Esophagus (tissue), 2 donors: ENCODE measurements at regions not wholly inside any gene's neighbourhood (a gene's known extent, or its start where the extent isn't known, plus 50 kb on each side); places are given as distances from the start of the nearest gene placed in this dataset.

Source experiments
- H3K27ac ChIP-seq, 2 donors: one replicate each; pipeline ENCODE4 v1.5.1; 2013; ENCODE audit warnings: low read depth in 2 of 2, mild to moderate bottlenecking in 2 of 2, inconsistent platforms in 1 of 2, low read length in 1 of 2, moderate library complexity in 1 of 2
- H3K27me3 ChIP-seq, 2 donors: one replicate each; pipeline ENCODE4 v1.6.1; 2013; ENCODE audit warnings: low read length in 2 of 2, control low read depth in 1 of 2, mild to moderate bottlenecking in 1 of 2; ENCODE audit not compliant: insufficient read depth in 2 of 2, control insufficient read depth in 1 of 2
- H3K36me3 ChIP-seq, 2 donors: one replicate each; pipeline ENCODE4 v1.6.1; 2013; ENCODE audit warnings: low read length in 1 of 2; ENCODE audit not compliant: control insufficient read depth in 2 of 2, insufficient read depth in 2 of 2
- H3K4me1 ChIP-seq, 2 donors: one replicate each; pipeline ENCODE4 v1.6.1; 2013; ENCODE audit warnings: low read length in 1 of 2; ENCODE audit not compliant: control insufficient read depth in 2 of 2, insufficient read depth in 2 of 2
- H3K4me3 ChIP-seq, 2 donors: one replicate each; pipeline ENCODE4 v1.5.1; 2013; ENCODE audit warnings: low read length in 2 of 2, mild to moderate bottlenecking in 2 of 2, low read depth in 1 of 2, moderate library complexity in 1 of 2
- H3K9me3 ChIP-seq, 2 donors: one replicate each; pipeline ENCODE4 v1.6.1; 2013; ENCODE audit warnings: mild to moderate bottlenecking in 2 of 2, low read depth in 1 of 2, low read length in 1 of 2, moderate library complexity in 1 of 2; ENCODE audit not compliant: control insufficient read depth in 2 of 2, insufficient read depth in 1 of 2
- WGBS, 2 donors: extraction: QIAGEN DNeasy Blood & Tissue Kit; methylation state at CpG; one replicate each; pipeline ENCODE4 v1.1.7; 2013; 5-methylcytosine and 5-hydroxymethylcytosine counted together
- donor health status: healthy with polysubstance abuse.
- donor health status: Bipolar disorder and iron deficiency.

- no peaks in the 10 kb centered on the region for H3K9me3 ChIP-seq
- 20 to 32% methylated on average over 24 of the region's 24 CpGs for WGBS, 2 donors
- no peak overlapping the region for H3K4me3 ChIP-seq
Measured at GRCh38 chr15:99507504-99508310, 58.1 kb upstream of the MEF2A start.

DNA sequence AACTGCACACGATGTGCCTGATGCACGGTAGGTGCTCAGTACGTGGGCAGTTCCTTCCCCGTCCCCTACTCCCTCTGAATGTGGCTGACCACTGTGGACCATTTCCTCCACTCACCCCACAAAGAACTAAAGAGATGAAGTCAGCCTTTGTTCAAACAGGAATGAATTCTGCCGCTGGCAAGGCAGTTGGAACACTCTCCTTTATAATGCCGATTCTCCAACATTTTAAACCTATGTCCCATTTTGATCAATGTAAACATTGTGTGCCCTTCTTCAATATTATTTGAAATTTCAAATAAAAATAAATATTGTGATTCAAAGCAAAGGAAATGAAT is 57.5 kb upstream of the MEF2A start:
- Histone ChIP-seq H3K36me3 (no peaks in the 10 kb centered on the region), H3K9me3 (no peaks in the 10 kb centered on the region), H3K27me3 (no peaks in the 10 kb centered on the region), H3K4me3 (no peak overlapping the region), H3K4me1 (peaks cover 2 to 7% of the 10 kb centered on the region in 2 donors), H3K27ac (peak overlapping the region in 1 of 2 donors; percentile 22)
- WGBS, 2 donors: 24 to 52% methylated on average over 6 of the region's 6 CpGs

More at GRCh38 chr15:99507504-99508310, 58.1 kb upstream of the MEF2A start:
- Histone ChIP-seq H3K27me3 (no peaks in the 10 kb centered on the region), H3K36me3 (no peaks in the 10 kb centered on the region), H3K4me1 (peaks cover 2 to 7% of the 10 kb centered on the region in 2 donors), H3K27ac (peak overlapping the region; percentile 64 to 79)

GRCh38 chr15:99508852-99509251 is 56.9 kb upstream of the MEF2A start:
- no peaks in the 10 kb centered on the region for H3K9me3 ChIP-seq
- H3K4me1 ChIP-seq: peaks cover 2 to 7% of the 10 kb centered on the region in 2 donors
- no peak overlapping the region for H3K27ac ChIP-seq
- no peak overlapping the region for H3K4me3 ChIP-seq
- WGBS, 2 donors: 91 to 92% methylated on average over 3 of the region's 3 CpGs
- no peaks in the 10 kb centered on the region for H3K36me3 ChIP-seq
- no peaks in the 10 kb centered on the region for H3K27me3 ChIP-seq

DNA sequence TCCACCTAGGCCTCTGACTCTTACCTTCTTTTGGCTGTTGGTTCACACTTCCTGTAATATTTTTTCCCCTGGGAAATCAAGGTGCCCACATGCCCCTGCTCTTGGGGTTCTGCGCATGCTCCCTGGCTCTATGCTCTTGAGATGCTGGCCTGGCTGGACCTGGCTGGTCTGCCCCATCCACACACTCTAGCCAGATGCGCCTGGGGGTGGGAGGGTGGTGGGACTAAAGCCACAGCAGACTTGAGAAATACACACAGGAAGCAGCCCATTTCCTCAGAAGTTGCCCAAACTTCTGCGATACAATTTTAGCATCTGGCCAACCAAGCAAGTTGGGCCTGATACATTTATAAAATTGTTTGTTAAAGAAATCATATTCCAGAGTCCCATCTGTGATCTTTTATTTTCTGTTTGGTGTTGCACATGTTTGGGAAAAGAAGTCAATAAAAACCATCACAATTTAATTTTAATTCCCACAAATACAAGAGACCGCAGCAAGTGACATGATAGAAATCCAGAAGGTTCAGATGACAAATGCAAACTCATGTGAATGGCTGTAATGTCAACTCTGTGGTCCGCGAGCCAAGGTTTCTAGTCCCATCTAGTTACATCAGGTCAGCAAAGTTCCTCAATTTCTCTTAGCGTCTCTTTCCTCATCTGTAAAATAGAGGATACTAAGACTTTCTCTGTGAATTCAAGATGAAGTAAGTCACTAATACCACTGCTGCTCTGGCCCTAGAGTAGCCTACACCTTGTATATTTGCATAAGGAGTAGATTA is 55.9 kb upstream of the MEF2A start:
- Histone ChIP-seq H3K36me3 (no peaks in the 10 kb centered on the region), H3K9me3 (no peaks in the 10 kb centered on the region), H3K4me1 (peaks cover 0 to 7% of the 10 kb centered on the region in 2 donors), H3K27me3 (no peaks in the 10 kb centered on the region), H3K27ac (no peak overlapping the region), H3K4me3 (no peak overlapping the region)
- 83 to 85% methylated on average over 7 of the region's 7 CpGs for WGBS, 2 donors

DNA sequence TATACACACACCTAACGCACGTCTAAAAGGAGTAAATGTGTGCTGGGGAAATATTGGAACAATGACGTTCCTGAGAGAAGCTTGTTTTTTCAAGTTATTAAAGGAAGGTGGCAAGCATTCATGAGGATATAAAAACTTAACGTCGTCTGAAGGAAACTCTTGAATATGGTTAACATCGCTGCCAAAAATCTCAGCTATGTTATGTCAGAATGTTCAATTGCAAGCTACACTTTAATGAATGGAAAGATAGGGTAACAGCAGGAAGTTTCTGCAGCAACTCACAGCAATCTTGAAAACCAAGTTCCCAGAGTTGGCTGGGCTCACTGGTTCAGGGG is 54.3 kb upstream of the MEF2A start:
- Histone ChIP-seq H3K4me3 (no peak overlapping the region), H3K27me3 (no peaks in the 10 kb centered on the region), H3K27ac (peak overlapping the region in 1 of 2 donors; percentile 56), H3K9me3 (no peaks in the 10 kb centered on the region), H3K4me1 (peaks cover 0 to 7% of the 10 kb centered on the region in 2 donors), H3K36me3 (no peaks in the 10 kb centered on the region)
- WGBS, 2 donors: 31 to 34% methylated on average over 6 of the region's 6 CpGs

- WGBS, 2 donors: 74 to 76% methylated on average over 14 of the region's 14 CpGs
Measured at GRCh38 chr15:99511866-99512661, 53.7 kb upstream of the MEF2A start.

DNA sequence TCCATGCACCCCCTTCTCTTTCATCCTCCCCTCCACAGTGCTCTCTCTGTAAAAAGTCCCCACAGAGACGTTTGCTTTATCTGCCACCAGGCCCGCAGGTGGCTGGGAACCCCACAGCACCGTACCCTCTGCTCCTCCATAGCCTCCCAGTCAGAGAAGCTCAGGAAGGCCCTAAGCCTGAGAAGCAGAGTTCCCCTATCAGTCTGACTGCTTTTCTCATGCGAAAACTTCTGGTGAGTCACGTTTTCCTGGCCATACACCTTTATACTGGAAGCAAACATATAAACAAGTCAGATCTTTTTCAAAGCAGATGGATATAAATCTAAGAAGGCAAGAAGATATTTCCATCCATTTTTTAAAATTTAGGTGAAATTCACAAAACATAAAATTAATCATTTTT is 51.5 kb upstream of the MEF2A start:
- H3K4me1 ChIP-seq: no peaks in the 10 kb centered on the region
- H3K4me3 ChIP-seq: no peak overlapping the region
- WGBS, 2 donors: 80 to 83% methylated on average over 5 of the region's 5 CpGs

More at GRCh38 chr15:99511866-99512661, 53.7 kb upstream of the MEF2A start:
- Histone ChIP-seq H3K4me1 (peaks cover 0 to 6% of the 10 kb centered on the region in 2 donors), H3K36me3 (no peaks in the 10 kb centered on the region), H3K9me3 (no peaks in the 10 kb centered on the region), H3K27ac (peak overlapping the region in 1 of 2 donors; percentile 56), H3K4me3 (no peak overlapping the region), H3K27me3 (no peaks in the 10 kb centered on the region)

More for the DNA sequence above, 51.5 kb upstream of the MEF2A start:
- Histone ChIP-seq H3K36me3 (no peaks in the 10 kb centered on the region), H3K9me3 (no peaks in the 10 kb centered on the region), H3K27me3 (no peaks in the 10 kb centered on the region), H3K27ac (no peak overlapping the region)
